Ecto neural progenitor cell (in vitro differentiated cells): ENCODE measurements at regions not wholly inside any gene's neighbourhood (a gene's known extent, or its start where the extent isn't known, plus 50 kb on each side); places are given as distances from the start of the nearest gene placed in this dataset.
"Not testable (repeated sequence)": the region's sequence is repeated elsewhere in the genome, so short reads cannot be mapped to it uniquely, and the experiment has no call there.

Experiments
- DNase-seq: peaks from one replicate; pipeline ENCODE4 v3.0.0-alpha.2; 2018; ENCODE audit warnings: low spot score

GRCh38 chr16:55016515-55016914 lies 85.8 kb downstream of the IRX5 start:
- DNase-seq = no peak

- no peak for DNase-seq
Measured at GRCh38 chr16:55017321-55017720, 86.7 kb downstream of the IRX5 start.

- no peak for DNase-seq
Measured at GRCh38 chr16:55018881-55019280, 88.2 kb downstream of the IRX5 start.

GRCh38 chr16:55019419-55020131 lies 88.9 kb downstream of the IRX5 start:
- no peak for DNase-seq

- DNase-seq = no peak
Measured at GRCh38 chr16:55021595-55022475, 91.2 kb downstream of the IRX5 start.

- DNase-seq = not testable (repeated sequence)
Measured at GRCh38 chr16:55027260-55027659, 96.6 kb downstream of the IRX5 start.

GRCh38 chr16:55029509-55029908 lies 98.8 kb downstream of the IRX5 start:
- no peak for DNase-seq

GRCh38 chr16:55030944-55031343 lies 100.3 kb downstream of the IRX5 start:
- no peak for DNase-seq

GRCh38 chr16:55031481-55031880 lies 100.8 kb downstream of the IRX5 start:
- DNase-seq = peak; percentile 16

GRCh38 chr16:55033225-55034156 lies 102.8 kb downstream of the IRX5 start:
- DNase-seq = peak; percentile 41

GRCh38 chr16:55035029-55035428 lies 104.4 kb downstream of the IRX5 start:
- DNase-seq = peak; percentile 76

- DNase-seq = no peak
Measured at GRCh38 chr16:55035956-55036355, 105.3 kb downstream of the IRX5 start.

GRCh38 chr16:55036371-55036821 lies 105.7 kb downstream of the IRX5 start:
- peak; percentile 34 for DNase-seq

- no peak for DNase-seq
Measured at GRCh38 chr16:55037046-55037445, 106.4 kb downstream of the IRX5 start.

- DNase-seq = no peak
Measured at GRCh38 chr16:55037966-55038365, 107.3 kb downstream of the IRX5 start.

- peak; percentile 8 for DNase-seq
Measured at GRCh38 chr16:55039042-55039441, 108.4 kb downstream of the IRX5 start.

- DNase-seq = peak; percentile 30
Measured at GRCh38 chr16:55039511-55039910, 108.8 kb downstream of the IRX5 start.

- DNase-seq = peak; percentile 27
Measured at GRCh38 chr16:55039931-55040330, 109.3 kb downstream of the IRX5 start.

- peak; percentile 43 for DNase-seq
Measured at GRCh38 chr16:55040366-55041086, 109.9 kb downstream of the IRX5 start.

- DNase-seq = peak; percentile 15
Measured at GRCh38 chr16:55041540-55042234, 111.0 kb downstream of the IRX5 start.
